Activated CD4-positive, alpha-beta T cell treated with anti-CD3 and anti-CD28 coated beads, Interleukin-2, amount 50 U/mL, for 1 hour (primary cell): ENCODE measurements at regions not wholly inside any gene's neighbourhood (a gene's known extent, or its start where the extent isn't known, plus 50 kb on each side); places are given as distances from the start of the nearest gene placed in this dataset.

ENCODE experiments used
- DNase-seq: peaks from one replicate; pipeline ENCODE4 v3.0.0-alpha.2; 2020

DNA sequence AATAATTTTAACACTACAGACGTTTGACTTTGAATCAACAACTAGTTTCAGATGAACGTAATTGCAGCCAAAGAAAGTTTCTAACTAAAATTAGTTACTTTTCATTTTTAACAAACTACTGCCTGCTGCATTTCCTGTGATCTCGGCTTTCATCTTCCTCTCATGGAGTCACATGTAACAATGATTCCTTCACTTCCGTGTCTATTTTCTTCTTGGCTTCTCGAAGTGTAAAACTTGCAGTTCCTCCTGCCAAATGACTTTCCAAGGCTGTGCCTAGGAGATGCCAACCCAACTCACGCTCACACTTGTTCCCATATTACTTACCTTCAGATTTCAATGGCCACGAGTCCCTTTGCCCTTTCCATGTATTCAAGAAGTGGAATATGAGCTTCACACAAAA is 1406.3 kb upstream of the CELF4 start:
- no peak for DNase-seq

DNA sequence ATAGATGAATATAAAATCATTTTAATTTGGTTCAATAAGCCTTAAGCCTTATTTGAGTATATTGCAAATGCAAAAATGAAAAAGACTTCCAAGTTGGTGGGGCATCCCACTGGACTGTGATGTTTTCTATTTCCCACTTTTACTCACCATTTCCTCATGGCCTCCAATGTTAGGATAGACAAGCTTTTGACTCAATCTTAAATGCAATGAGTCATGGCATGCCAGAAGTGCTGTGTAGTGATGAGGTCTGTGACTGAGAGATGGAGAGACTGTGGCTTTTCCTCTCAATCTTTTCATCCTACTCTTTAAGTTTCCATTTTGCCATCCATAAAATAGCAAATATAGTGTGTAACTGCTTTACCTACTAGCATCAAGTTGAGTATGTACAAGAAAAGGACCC is 1401.2 kb upstream of the CELF4 start:
- DNase-seq = no peak

DNA sequence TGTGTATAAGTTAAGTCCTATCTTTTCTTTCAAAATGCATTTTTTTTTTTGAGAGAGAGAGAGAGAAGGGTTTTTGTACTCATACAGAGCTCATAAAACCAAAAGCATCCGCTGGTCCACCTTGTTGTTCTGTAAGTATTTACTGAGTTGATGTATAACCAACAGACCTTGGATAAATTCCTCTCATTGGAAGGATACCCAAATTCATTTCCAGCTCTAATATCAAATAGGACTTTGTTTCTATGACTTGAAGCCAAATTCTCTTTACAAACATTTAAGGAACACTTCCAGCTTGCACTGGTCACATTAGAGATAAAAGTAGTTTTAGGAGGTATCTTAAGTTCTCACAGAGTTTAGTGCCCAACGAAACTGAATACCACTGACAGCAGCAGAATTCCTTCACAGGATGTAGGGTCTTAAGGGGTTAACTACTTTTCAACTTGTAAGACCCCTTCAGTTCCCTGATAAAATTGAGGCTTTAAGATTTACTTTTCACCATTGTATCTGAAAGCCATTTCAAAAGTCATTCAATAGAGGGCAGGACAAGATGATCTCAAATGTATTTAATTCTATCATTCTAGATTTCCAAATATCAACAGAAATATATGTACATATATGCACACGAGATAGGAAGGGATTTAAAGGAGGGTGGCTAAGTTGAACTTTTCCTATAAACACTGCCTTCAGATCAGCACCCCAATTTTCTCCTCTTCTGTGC is 1398.5 kb upstream of the CELF4 start:
- no peak for DNase-seq

DNA sequence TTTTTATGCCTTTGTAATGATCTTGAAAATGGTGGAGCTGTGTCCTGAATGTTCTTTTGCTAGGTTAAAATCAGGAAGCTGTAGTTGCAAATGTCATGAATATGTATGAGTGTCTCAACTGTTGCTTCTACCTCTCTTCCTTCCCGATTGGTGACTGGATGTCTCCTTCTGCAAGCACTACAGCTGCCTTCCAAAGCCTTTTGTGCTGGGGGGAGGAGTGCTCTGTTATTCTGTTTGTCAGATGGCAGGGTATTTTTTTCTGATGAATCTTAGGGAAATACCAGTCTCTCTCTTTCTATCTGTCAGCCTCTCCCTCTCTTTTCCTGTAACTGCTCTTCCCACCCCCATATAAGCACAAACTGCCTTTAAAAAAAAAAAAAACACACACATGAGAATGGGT is 1396.3 kb upstream of the CELF4 start:
- DNase-seq = no peak

DNA sequence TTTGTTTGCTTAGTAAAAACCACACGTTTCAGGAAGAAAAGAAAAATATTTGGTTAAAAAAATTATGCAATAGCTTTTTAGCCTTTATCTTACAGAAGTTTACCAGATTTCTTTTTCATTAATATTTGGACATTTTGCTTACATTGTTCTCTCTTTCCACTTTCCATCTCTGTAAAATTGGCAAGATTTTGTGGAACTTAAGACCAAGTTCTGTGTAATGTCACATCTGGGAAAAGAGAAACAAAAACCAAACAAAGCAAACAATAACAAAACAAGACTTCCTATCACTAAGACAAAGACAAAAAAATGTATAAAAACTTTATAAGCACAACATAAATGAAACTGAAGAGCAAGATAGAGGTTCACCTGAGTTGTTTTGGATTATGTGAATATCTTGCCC is 1392.1 kb upstream of the CELF4 start:
- DNase-seq = no peak

DNA sequence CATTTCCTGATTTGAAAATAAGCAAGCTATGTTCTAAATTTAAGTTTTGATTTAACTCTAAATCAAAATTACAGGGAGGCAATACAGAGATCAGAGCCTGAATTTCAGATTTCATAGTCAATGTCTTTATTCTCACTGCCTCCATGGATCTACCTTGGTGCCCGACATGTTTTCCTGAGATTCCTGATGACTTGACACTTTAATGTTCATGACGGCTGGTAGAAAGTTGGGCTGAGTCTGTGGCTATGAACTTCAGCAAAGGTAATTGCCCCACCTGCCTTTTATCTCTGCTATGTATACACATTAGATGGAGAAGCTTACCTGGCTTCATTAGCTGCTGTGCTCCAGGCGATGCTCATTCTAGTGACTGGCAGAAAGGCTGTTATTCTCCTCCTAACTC is 1390.5 kb upstream of the CELF4 start:
- DNase-seq = no peak

DNA sequence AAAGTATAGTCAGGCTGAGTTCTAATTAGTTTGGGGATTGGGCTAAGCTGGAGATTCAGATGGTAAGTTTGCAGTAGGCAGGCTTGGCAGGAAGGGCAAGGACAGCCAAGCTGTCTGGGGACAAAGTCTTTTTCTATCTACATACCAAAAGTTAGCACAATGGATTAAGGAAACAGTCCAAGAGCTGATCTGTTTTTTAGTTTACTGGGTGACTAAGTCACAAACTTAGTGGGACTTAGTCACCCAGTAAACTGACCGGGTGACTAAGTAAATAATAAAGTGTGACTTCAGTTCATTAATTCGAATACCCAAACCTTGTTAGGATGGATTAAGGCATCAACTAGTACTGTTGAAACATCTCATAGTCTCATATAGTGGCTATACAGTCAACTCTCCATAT is 1386.0 kb upstream of the CELF4 start:
- DNase-seq = no peak

DNA sequence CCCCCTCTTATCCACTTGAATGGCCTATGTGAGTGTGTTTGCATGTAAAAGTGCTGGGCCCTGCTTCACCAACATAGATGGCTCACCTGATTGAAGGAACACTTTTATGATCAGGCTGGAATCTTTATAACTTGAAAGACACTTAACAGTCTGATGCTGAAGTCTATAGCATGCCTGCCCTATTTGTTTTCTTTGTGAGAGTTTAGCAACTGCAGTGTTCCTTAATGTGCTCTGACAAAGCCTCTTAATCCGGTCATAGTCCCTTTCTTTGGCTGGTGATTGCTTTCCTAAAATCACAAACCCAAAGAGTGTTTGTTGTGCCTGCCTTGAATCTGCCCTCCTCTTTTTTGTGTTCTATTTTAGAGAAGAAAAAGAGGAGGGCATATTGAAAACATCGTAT is 1382.8 kb upstream of the CELF4 start:
- no peak for DNase-seq

DNA sequence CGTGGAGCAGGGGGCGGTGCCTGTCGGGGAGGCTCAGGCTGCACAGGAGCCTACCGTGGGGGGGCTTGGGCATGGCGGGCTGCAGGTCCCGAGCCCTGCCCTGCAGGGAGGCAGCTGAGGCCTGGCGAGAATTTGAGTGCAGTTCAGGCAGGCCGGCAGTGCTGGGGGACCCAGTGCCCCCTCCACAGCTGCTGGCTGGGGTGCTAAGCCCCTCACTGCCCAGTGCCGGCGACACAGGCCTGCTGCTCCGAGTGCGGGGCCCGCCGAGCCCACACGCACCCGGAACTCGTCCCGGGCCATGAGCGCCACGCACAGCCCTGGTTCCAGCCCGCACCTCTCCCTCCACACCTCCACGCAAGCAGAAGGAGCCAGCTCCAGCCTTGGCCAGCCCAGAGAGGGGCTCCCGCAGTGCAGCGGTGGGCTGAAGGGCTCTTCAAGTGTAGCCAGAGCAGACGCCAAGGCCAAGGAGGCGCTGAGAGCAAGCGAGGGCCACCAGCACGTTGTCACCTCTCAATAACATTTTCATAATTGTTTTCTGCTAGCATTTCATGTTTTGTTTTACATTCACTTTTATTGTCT is 1378.9 kb upstream of the CELF4 start:
- no peak for DNase-seq

DNA sequence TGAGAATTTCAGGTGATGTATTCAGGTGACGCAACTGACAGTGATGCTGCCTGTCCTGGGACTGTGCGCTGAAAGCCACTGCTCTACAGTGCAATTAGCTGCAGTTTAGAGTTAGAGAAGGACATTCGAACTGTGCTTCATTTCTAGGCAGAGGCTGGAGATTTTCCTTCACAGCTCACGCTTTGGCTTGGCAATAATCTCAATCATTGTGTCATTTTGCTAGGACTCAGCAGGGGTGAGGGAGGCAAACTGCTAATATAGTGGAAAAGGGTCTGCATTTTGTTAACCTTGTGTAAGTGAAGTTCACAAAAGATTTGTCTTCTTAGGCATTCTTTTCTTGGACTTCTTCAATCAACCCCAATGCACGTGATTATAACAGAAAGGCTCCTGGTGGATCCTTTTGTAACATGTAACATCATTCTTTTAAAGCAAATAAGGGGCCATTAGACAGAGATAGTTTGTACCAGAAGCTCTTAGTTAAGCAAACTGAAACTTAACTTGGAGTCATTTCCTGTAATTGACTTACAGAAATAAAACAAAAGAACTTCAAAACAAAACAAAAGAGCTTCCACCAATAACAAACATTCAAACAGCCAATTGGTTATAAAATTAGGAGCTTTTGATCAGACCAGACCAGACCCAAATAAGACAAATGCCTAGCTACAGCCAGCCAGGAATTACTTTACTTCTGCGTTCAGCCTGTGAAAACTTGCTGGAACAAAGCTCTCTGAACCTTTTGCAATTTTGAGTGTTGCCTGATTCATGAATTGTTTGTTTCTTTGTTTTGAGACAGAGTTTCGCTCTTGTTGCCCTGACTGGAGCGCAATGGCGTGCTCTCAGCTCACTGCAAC is 1376.3 kb upstream of the CELF4 start:
- DNase-seq = no peak

DNA sequence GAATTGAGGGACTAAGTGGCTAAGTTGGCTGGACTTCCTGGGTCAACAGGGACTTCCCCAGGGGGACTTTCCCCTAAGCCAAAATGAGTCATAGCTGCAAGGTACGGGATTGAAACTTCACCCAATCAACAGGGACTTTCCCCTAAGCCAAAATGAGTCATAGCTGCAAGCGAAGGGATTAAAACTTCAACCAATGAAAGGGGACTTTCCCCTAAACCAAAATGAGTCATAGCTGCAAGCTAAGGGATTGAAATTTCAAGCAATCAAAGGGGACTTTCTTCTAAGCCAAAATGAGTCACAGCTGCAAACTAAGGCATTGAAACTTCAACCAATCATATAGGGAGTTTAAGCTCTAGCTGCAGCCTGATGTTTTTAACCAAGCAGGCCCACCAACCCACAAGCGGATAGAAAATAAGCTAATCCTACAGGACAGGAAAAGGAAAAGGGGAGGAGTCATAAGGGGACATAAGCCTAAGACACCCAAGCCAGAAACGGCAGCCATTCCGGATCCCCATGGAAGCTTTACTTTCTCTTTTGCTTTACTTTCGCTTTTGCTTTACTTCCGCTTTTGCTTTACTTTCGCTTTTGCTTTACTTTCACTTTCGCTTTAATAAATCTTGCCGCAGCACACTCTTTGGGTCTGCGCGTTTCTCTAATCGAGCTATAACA is 1375.4 kb upstream of the CELF4 start:
- DNase-seq = peak; percentile 11

DNA sequence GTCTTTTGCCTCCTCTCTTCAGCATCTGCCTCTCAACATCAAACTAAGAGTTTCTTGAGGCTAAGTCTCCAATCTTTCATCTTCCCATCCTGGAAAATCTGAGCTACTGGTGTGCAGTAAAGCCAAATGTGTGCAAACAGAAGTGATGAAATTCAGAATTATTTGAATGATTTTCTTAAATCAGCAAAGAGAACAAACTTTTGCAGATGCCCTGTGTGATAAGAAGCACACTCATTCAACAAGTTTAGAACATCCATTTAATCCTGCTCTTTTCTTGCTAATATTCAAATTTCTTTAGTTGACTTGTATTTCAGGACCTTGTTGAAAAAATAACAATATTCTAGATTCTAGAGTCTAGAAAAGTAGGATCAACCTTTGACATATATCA is 1374.9 kb upstream of the CELF4 start:
- DNase-seq = no peak

DNA sequence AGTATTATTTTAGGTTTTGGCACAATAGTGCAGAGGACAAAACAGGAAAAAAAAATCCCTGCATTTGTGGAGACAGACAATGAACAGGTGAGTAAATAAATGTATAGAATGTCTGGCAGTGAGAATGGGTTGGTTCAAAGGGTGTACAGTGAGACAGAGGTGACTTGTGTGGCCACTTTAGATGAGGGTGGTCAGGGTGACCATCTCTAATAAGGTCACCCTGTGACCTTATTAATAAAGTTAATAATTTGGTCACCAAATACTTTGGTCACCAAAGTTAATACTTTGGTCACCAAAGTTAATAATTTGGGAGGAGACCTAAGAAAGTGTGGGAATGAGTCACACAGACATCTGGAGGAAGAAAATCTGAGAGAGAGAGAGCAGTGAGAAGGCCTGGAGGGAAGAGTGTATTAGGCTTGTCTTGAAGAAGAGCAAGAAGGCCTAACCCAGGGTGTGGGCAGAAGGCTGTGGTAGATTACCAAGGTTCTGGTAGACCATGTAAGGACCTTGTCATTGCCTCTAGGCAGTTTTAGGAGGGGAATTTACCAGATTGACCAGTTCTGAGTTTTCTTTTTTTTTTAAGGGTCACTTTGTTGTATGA is 1368.4 kb upstream of the CELF4 start:
- DNase-seq = no peak

DNA sequence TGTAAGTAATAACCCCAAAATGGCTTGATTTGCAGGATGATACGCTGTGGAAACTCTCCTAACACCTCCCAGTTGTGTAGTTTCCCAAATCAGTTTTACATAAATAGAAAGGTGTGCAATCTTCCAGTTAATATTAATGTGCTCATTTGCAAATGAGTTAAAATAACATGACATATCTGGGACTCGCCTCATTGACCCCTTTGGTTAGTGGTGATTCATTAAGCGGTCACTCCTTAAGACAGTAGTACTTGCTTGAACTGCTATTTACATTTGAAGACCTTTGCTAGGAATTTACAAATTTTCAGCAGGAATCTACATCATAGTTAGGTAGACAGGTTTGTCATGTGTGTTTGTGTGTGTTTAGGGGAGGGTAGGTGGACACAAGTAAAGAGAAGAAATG is 1367.7 kb upstream of the CELF4 start:
- no peak for DNase-seq

DNA sequence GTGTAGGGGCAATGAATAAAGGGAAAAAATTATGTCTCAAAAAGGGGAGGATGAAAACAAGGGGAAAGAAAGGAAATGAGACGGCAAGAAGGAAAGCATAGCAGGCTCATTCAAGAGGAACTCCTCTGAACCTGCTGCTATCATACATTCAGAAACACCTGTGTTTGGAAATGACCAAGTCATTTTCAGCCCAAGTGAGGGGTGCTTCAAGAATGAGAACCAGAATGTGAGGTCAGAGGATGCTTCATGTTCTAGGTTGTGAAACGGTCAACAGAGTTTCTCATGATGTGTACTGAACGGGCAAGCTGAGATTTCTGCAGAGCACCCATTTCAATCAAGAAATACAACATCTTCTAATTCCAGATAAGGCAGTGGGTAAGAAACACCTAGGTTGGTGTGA is 1367.2 kb upstream of the CELF4 start:
- no peak for DNase-seq

DNA sequence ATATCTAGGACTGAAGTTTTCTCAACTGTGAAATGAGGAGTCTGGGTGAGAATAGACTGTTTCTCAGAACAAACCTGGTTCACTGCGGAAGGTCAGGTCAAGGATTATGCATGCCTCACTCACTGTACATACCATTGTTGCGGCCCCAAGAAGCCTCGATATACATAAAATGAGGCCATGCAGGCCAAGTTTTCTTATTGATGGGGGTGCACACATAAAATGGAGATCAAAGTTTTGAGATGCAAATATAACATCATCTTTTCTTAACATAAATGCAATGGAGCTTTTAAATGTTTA is 1366.1 kb upstream of the CELF4 start:
- DNase-seq = no peak

DNA sequence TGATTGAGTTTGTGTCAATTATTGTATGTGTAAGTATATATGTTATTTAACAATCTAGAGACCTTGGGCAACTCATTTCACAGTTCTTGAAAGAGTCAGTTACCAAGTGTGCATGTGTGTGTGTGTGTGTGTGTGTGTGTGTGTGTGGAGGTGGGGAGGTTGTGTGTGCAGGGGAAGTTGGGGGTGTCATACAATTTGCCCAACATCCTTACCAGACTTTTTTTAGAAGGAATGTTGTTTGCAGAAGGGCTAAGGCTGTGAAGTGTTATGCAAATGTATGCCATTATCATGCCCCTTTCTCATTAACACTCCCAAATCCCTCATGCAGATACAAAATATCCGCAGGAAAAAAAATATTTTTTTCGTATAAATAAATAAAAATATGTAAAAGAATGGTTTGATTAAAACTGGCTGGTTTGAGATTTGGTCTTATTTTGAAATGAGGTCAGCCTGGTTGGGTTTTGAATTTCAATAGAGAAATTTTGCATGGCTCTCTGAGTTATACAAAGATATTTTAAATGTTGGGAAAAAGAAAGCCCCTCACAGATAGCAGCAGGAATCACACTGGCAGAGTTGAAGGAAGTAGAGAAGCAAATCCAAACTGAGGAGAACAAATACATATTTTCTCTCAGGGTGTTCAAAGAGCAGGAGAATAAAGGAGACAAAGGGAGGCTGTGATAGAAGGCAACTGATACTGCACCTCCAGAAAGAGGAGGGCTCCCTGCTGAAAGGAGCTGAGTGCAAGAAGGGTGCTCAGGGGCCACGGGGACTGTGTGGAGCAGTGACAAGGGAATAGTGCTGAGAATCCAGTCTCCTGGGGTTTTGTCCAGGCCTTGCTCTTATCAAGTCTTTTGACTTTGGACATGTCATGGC is 1365.5 kb upstream of the CELF4 start:
- no peak for DNase-seq

DNA sequence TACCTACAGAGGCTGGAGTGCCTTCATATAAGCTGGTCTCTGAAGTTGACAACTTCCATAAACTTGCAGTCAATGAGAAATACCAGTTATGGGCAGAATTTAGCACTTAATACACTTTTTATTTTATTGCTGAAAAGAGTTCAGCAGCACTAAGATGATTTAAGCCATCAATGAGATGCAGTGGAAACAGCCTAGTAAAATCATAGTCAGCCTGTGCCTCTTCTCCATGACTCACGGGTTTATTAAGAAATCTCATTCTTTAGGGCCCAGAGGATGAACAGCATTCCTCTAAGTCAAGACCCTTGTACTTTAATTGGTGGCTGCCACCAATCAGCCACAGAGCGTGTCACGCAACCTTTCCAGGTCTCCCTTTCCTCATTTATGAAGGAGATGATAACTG is 1357.9 kb upstream of the CELF4 start:
- no peak for DNase-seq

DNA sequence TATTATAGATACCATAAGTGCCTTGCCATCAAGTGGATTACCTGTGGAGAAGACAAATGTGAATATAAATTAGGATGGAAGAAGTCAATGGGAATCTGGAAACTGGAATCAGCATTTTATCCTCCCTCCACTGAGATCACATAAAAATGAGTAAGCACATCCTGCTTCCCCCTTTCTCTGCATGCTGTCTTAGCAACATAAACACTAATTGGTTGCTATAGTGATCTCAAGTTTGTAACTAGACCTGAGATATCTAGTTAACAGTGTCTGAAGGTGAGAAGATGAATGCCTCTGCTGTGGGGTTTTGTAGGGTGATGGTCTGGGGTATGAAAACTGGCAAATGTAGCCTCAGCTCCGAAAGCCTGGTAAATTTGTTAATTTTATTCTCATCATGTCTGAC is 1357.5 kb upstream of the CELF4 start:
- DNase-seq = no peak

DNA sequence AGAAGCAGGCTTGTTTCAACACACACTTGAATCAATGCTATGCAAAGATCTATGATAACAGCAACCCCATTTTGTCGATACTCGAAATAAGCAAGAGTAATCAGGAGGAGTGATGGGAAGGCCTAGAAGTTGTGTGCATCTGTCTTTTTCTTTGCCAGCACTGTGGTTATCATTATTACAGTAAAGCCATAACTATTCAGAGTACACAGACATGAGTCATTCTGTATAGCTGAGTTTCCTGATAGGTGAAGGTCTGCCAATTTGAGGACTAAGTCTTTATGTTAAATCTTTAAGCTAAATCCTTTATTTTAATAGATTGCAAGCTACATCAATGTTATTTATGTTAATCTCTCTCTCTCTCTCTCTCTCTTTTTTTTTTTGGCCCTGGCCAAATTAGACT is 1344.4 kb upstream of the CELF4 start:
- DNase-seq = no peak

DNA sequence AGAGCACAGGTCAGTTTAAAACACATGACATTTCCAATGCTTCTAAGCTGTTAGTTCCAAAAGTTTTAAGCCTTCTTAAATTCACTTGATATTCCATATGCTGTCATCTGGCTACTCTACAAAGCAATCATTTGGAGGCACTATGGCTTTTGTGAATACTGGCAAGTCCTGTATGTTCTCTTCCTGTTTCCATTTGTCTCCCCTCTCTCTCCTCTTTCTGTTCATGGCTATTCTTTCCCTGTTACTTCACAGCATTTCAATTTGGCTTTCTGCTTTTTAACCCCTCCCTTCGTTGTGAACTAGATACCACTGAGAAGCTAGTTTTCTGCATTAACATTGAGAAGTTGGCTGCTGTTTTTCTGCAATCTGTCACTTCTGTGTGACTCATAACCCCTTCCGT is 1337.2 kb upstream of the CELF4 start:
- DNase-seq = no peak

DNA sequence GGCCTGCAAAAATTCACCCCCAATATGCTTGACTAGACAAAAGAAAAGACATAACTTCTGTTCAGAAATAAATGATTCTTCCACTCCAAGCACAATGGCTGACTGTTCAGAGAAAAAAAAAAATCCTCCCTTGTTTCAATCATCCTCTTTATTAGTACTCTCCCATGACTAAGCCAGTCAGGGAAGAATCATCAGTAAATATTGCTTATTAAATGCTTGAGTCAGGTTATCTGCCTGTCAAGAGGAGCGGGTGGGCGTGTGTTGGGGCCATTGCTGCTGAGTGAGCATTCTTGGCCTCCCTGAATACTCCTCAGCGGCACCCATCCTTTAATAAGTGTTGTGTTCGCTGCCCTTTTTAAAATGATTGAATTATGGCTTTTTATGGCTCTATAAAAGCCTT is 1334.8 kb upstream of the CELF4 start:
- no peak for DNase-seq

DNA sequence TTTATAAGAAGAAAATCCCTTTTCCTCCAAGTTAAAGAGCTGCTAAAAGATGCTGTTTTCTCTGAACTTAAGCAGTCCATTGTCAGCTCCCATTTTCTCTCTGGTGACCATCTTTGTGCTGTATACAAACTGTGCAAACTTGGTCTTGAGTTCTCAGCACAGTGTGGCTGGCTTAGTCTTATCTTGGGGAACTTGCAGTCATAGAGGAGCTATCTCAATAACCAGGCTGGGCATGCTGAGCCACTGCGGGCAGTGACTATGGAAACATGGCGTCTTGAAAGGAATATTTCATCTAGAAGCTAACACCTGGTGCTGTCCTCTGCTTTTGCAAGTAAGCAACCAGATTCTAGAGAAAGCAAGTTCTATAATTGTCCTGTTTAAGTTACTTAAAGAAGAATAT is 1334.4 kb upstream of the CELF4 start:
- no peak for DNase-seq
